Naive B cell (primary cell): ENCODE measurements at regions not wholly inside any gene's neighbourhood (a gene's known extent, or its start where the extent isn't known, plus 50 kb on each side); places are given as distances from the start of the nearest gene placed in this dataset.

Experiments used
- ATAC-seq, 2 donors: fragments of 150-1000 bp; cut with Tn5 transposase; 2 replicates each; pipeline ENCODE4 v1.10.0; 2021; ENCODE audit warnings: low read depth in 2 of 2, mild to moderate bottlenecking in 2 of 2, moderate library complexity in 2 of 2
- DNase-seq: peaks from one replicate; pipeline ENCODE4 v3.0.0; 2022
- H3K27ac Mint-ChIP-seq, 6 donors: one replicate each; pipeline ENCODE4 v1.8.0; 2020 to 2022; ENCODE audit warnings: mild to moderate bottlenecking in 6 of 6, mixed read lengths in 6 of 6, moderate library complexity in 5 of 6, inconsistent platforms in 2 of 6
- H3K27me3 Mint-ChIP-seq, 3 donors: one replicate each; pipeline ENCODE4 v1.8.0; 2021 to 2022; ENCODE audit warnings: mixed read lengths in 3 of 3, mild to moderate bottlenecking in 1 of 3
- H3K36me3 Mint-ChIP-seq, 2 donors: one replicate each; pipeline ENCODE4 v1.8.0; 2020 to 2022; ENCODE audit warnings: mixed read lengths in 2 of 2, inconsistent platforms in 1 of 2, mild to moderate bottlenecking in 1 of 2
- H3K4me1 Mint-ChIP-seq, 3 donors: one replicate each; pipeline ENCODE4 v1.8.0; 2020 to 2022; ENCODE audit warnings: mixed read lengths in 3 of 3, inconsistent platforms in 1 of 3, mild to moderate bottlenecking in 1 of 3, moderate library complexity in 1 of 3
- H3K4me3 Mint-ChIP-seq, 8 donors: one replicate each; pipeline ENCODE4 v1.8.0; 2020 to 2022; ENCODE audit warnings: mild to moderate bottlenecking in 8 of 8, mixed read lengths in 8 of 8, moderate library complexity in 8 of 8, inconsistent platforms in 2 of 8
- H3K9me3 Mint-ChIP-seq, 7 donors: one replicate each; pipeline ENCODE4 v1.8.0; 2020 to 2022; ENCODE audit warnings: mixed read lengths in 7 of 7, mild to moderate bottlenecking in 5 of 7, inconsistent platforms in 2 of 7, moderate library complexity in 1 of 7

- Mint-ChIP-seq H3K4me1 (peaks cover 0 to 6% (median 0%) of the 10 kb centered on the region in 3 donors), H3K27me3 (peaks cover 19 to 55% (median 28%) of the 10 kb centered on the region in 3 donors), H3K36me3 (no peaks in the 10 kb centered on the region), H3K27ac (no peak overlapping the region), H3K4me3 (no peak overlapping the region), H3K9me3 (peaks cover 0 to 2% (median 0%) of the 10 kb centered on the region in 7 donors)
- no peak for ATAC-seq
- DNase-seq = no peak
Measured at GRCh38 chr5:137567226-137567625, 68.1 kb upstream of the SPOCK1 start.

- Mint-ChIP-seq H3K4me3 (no peak overlapping the region), H3K36me3 (no peaks in the 10 kb centered on the region), H3K9me3 (peaks cover 0 to 2% (median 0%) of the 10 kb centered on the region in 7 donors), H3K27ac (no peak overlapping the region), H3K4me1 (peaks cover 0 to 6% (median 0%) of the 10 kb centered on the region in 3 donors), H3K27me3 (peaks cover 19 to 56% (median 28%) of the 10 kb centered on the region in 3 donors)
- DNase-seq (no peak), ATAC-seq (no peak)
Measured at GRCh38 chr5:137566780-137567179, 67.7 kb upstream of the SPOCK1 start.

- H3K36me3 Mint-ChIP-seq = no peaks in the 10 kb centered on the region
- ATAC-seq = no peak
- peaks cover 19 to 61% (median 24%) of the 10 kb centered on the region in 3 donors for H3K27me3 Mint-ChIP-seq
- H3K27ac Mint-ChIP-seq = no peak overlapping the region
- peaks cover 0 to 2% (median 0%) of the 10 kb centered on the region in 7 donors for H3K9me3 Mint-ChIP-seq
- H3K4me1 Mint-ChIP-seq = peaks cover 0 to 6% (median 0%) of the 10 kb centered on the region in 3 donors
- no peak overlapping the region for H3K4me3 Mint-ChIP-seq
- no peak for DNase-seq
Measured at GRCh38 chr5:137566118-137566541, 67.0 kb upstream of the SPOCK1 start.

GRCh38 chr5:137565450-137565849 lies 66.3 kb upstream of the SPOCK1 start:
- peaks cover 0 to 6% (median 0%) of the 10 kb centered on the region in 3 donors for H3K4me1 Mint-ChIP-seq
- H3K27me3 Mint-ChIP-seq = peaks cover 19 to 56% (median 22%) of the 10 kb centered on the region in 3 donors
- H3K27ac Mint-ChIP-seq = no peak overlapping the region
- no peak for DNase-seq
- ATAC-seq = no peak
- H3K9me3 Mint-ChIP-seq = peaks cover 0 to 2% (median 0%) of the 10 kb centered on the region in 7 donors
- H3K36me3 Mint-ChIP-seq = no peaks in the 10 kb centered on the region
- peak overlapping the region in 1 of 8 donors; percentile 56 for H3K4me3 Mint-ChIP-seq

- Mint-ChIP-seq H3K27ac (no peak overlapping the region), H3K4me1 (peaks cover 0 to 6% (median 0%) of the 10 kb centered on the region in 3 donors), H3K9me3 (peaks cover 0 to 2% (median 0%) of the 10 kb centered on the region in 7 donors), H3K27me3 (peaks cover 20 to 58% (median 22%) of the 10 kb centered on the region in 3 donors), H3K4me3 (no peak overlapping the region), H3K36me3 (no peaks in the 10 kb centered on the region)
- no peak for ATAC-seq
- no peak for DNase-seq
Measured at GRCh38 chr5:137564398-137564961, 65.4 kb upstream of the SPOCK1 start.

GRCh38 chr5:137563646-137564397 lies 64.7 kb upstream of the SPOCK1 start:
- Mint-ChIP-seq H3K4me1 (peaks cover 0 to 6% (median 0%) of the 10 kb centered on the region in 3 donors), H3K27ac (no peak overlapping the region), H3K4me3 (no peak overlapping the region), H3K9me3 (peaks cover 0 to 2% (median 0%) of the 10 kb centered on the region in 7 donors), H3K36me3 (no peaks in the 10 kb centered on the region), H3K27me3 (peaks cover 18 to 58% (median 25%) of the 10 kb centered on the region in 3 donors)
- ATAC-seq = no peak
- no peak for DNase-seq

GRCh38 chr5:137563301-137563645 lies 64.1 kb upstream of the SPOCK1 start:
- H3K4me3 Mint-ChIP-seq = no peak overlapping the region
- no peaks in the 10 kb centered on the region for H3K36me3 Mint-ChIP-seq
- H3K27me3 Mint-ChIP-seq = peaks cover 17 to 58% (median 25%) of the 10 kb centered on the region in 3 donors
- H3K9me3 Mint-ChIP-seq = peaks cover 0 to 2% (median 0%) of the 10 kb centered on the region in 7 donors
- ATAC-seq (no peak), DNase-seq (no peak)
- peaks cover 0 to 6% (median 0%) of the 10 kb centered on the region in 3 donors for H3K4me1 Mint-ChIP-seq
- H3K27ac Mint-ChIP-seq = no peak overlapping the region

GRCh38 chr5:137561608-137562007 lies 62.5 kb upstream of the SPOCK1 start:
- Mint-ChIP-seq H3K36me3 (no peaks in the 10 kb centered on the region), H3K4me1 (peaks cover 0 to 6% (median 0%) of the 10 kb centered on the region in 3 donors), H3K27me3 (peaks cover 17 to 56% (median 25%) of the 10 kb centered on the region in 3 donors), H3K27ac (no peak overlapping the region), H3K9me3 (peaks cover 0 to 2% (median 0%) of the 10 kb centered on the region in 7 donors), H3K4me3 (no peak overlapping the region)
- no peak for DNase-seq
- ATAC-seq = no peak

- Mint-ChIP-seq H3K36me3 (no peaks in the 10 kb centered on the region), H3K4me3 (peak overlapping the region in 1 of 8 donors; percentile 1), H3K9me3 (no peaks in the 10 kb centered on the region), H3K27me3 (peaks cover 10 to 44% (median 18%) of the 10 kb centered on the region in 3 donors), H3K4me1 (peaks cover 0 to 6% (median 0%) of the 10 kb centered on the region in 3 donors), H3K27ac (peak overlapping the region in 1 of 6 donors; percentile 4)
- DNase-seq (no peak), ATAC-seq (no peak)
Measured at GRCh38 chr5:137560420-137560819, 61.3 kb upstream of the SPOCK1 start.
